Head of caudate nucleus (tissue), 42 donors: ENCODE measurements at regions not wholly inside any gene's neighbourhood (a gene's known extent, or its start where the extent isn't known, plus 50 kb on each side); places are given as distances from the start of the nearest gene placed in this dataset.

Source experiments
- DNase-seq, 42 donors: peaks; one replicate each; pipeline versions ENCODE4 v3.0.0 to v3.0.0-alpha.2; 2020 to 2021; ENCODE audit warnings: mixed read lengths in 7 of 42
- intact Hi-C: fragments of 100-400 bp; cut with DNase I; formaldehyde crosslinking; loops from one replicate; pipeline ENCODE4 v1.15.0; 2022

DNA sequence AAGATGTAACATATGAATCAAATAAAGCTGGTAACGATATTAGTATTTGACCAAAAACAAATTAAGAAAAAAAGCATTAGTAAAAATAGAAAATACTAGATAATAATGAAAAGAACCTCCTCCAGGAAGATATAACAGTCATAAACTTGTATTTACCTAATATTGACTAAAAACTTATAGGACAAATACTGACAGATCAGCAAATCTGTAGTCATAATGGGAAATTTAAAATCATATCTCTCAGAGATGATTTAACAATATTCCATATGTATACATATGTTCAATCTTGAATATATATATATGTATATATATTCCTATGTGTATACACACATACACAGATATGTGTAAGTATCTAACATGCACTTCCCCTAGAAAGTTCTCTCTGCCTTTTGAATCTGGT is 52.0 kb upstream of the FGGY start:
- no peak for DNase-seq
- intact Hi-C loops, result no loop called here
